ENCODE measurements at regions not wholly inside any gene's neighbourhood (a gene's known extent, or its start where the extent isn't known, plus 50 kb on each side); places are given as distances from the start of the nearest gene placed in this dataset.
"Not testable (repeated sequence)": the region's sequence is repeated elsewhere in the genome, so short reads cannot be mapped to it uniquely, and the experiment has no call there.

- H2AFZ ChIP-seq (ENCODE audit: low read length); H3K9me3 ChIP-seq (ENCODE audit: insufficient read depth, low read depth, low read length); H3K9me2 ChIP-seq (replicated peaks; ENCODE audit: low read depth, low read length); H4K20me1 ChIP-seq (ENCODE audit: insufficient read depth, low read length, poor library complexity, severe bottlenecking); H3K9ac ChIP-seq (ENCODE audit: low read depth, low read length, poor library complexity, severe bottlenecking); H3K4me2 ChIP-seq (ENCODE audit: low read depth, low read length, poor library complexity, severe bottlenecking); H3K79me2 ChIP-seq (ENCODE audit: insufficient read depth, low read length); H3K4me3 ChIP-seq (ENCODE audit: low read length, poor library complexity, severe bottlenecking); H3K27me3 ChIP-seq (ENCODE audit: insufficient read depth, low read length, poor library complexity, severe bottlenecking); H3K36me3 ChIP-seq (ENCODE audit: insufficient read depth, low read length); H3K4me1 ChIP-seq (ENCODE audit: insufficient read depth, low read length, poor library complexity, severe bottlenecking); H3F3A ChIP-seq (ENCODE audit: low read depth): not testable (repeated sequence)
Measured at GRCh38 chr20:26161741-26162140, 465.1 kb upstream of the ZNF337 start.

GRCh38 chr20:26160916-26161315 is 464.3 kb upstream of the ZNF337 start:
- not testable (repeated sequence) for H3K79me2 ChIP-seq (ENCODE audit: insufficient read depth, low read length); H2AFZ ChIP-seq (ENCODE audit: low read length); H3K9me2 ChIP-seq (replicated peaks; ENCODE audit: low read depth, low read length); H3K9ac ChIP-seq (ENCODE audit: low read depth, low read length, poor library complexity, severe bottlenecking); H3K4me3 ChIP-seq (ENCODE audit: low read length, poor library complexity, severe bottlenecking); H4K20me1 ChIP-seq (ENCODE audit: insufficient read depth, low read length, poor library complexity, severe bottlenecking); H3F3A ChIP-seq (ENCODE audit: low read depth); H3K4me1 ChIP-seq (ENCODE audit: insufficient read depth, low read length, poor library complexity, severe bottlenecking); H3K27me3 ChIP-seq (ENCODE audit: insufficient read depth, low read length, poor library complexity, severe bottlenecking); H3K9me3 ChIP-seq (ENCODE audit: insufficient read depth, low read depth, low read length); H3K4me2 ChIP-seq (ENCODE audit: low read depth, low read length, poor library complexity, severe bottlenecking); H3K36me3 ChIP-seq (ENCODE audit: insufficient read depth, low read length)

GRCh38 chr20:26154224-26154623 is 457.6 kb upstream of the ZNF337 start:
- H3K9me3 ChIP-seq (ENCODE audit: insufficient read depth, low read depth, low read length), result no peaks in the 10 kb centered on the region
- H3K9ac ChIP-seq (ENCODE audit: low read depth, low read length, poor library complexity, severe bottlenecking), result no peak overlapping the region
- no peak overlapping the region for H3K4me3 ChIP-seq (ENCODE audit: low read length, poor library complexity, severe bottlenecking)
- TF ChIP-seq CTCF (conservative IDR thresholded peaks at IDR 0.05; ENCODE audit: low read length), result no peak
- TF ChIP-seq EZH2phosphoT487 (IDR thresholded peaks at IDR 0.05; ENCODE audit: borderline replicate concordance), result no peak
- H3K36me3 ChIP-seq (ENCODE audit: insufficient read depth, low read length), result no peaks in the 10 kb centered on the region
- H2AFZ ChIP-seq (ENCODE audit: low read length), result no peak overlapping the region
- no peak overlapping the region for H3K4me2 ChIP-seq (ENCODE audit: low read depth, low read length, poor library complexity, severe bottlenecking)
- H3K4me1 ChIP-seq (ENCODE audit: insufficient read depth, low read length, poor library complexity, severe bottlenecking), result no peaks in the 10 kb centered on the region
- H3K27me3 ChIP-seq (ENCODE audit: insufficient read depth, low read length, poor library complexity, severe bottlenecking), result no peaks in the 10 kb centered on the region
- H3K79me2 ChIP-seq (ENCODE audit: insufficient read depth, low read length), result no peaks in the 10 kb centered on the region
- H3K9me2 ChIP-seq (replicated peaks; ENCODE audit: low read depth, low read length), result no peaks in the 10 kb centered on the region
- no peaks in the 10 kb centered on the region for H4K20me1 ChIP-seq (ENCODE audit: insufficient read depth, low read length, poor library complexity, severe bottlenecking)
- no peaks in the 10 kb centered on the region for H3F3A ChIP-seq (ENCODE audit: low read depth)

- Histone ChIP-seq H3K27me3 (ENCODE audit: insufficient read depth, low read length, poor library complexity, severe bottlenecking) (no peaks in the 10 kb centered on the region), H2AFZ (ENCODE audit: low read length) (no peak overlapping the region), H3K36me3 (ENCODE audit: insufficient read depth, low read length) (no peaks in the 10 kb centered on the region), H3K4me2 (ENCODE audit: low read depth, low read length, poor library complexity, severe bottlenecking) (no peak overlapping the region), H3K4me1 (ENCODE audit: insufficient read depth, low read length, poor library complexity, severe bottlenecking) (no peaks in the 10 kb centered on the region), H3F3A (ENCODE audit: low read depth) (no peaks in the 10 kb centered on the region), H3K9me2 (replicated peaks; ENCODE audit: low read depth, low read length) (no peaks in the 10 kb centered on the region), H3K9ac (ENCODE audit: low read depth, low read length, poor library complexity, severe bottlenecking) (no peak overlapping the region), H3K9me3 (ENCODE audit: insufficient read depth, low read depth, low read length) (no peaks in the 10 kb centered on the region), H3K4me3 (ENCODE audit: low read length, poor library complexity, severe bottlenecking) (no peak overlapping the region), H4K20me1 (ENCODE audit: insufficient read depth, low read length, poor library complexity, severe bottlenecking) (no peaks in the 10 kb centered on the region), H3K79me2 (ENCODE audit: insufficient read depth, low read length) (no peaks in the 10 kb centered on the region)
- TF ChIP-seq EZH2phosphoT487 (IDR thresholded peaks at IDR 0.05; ENCODE audit: borderline replicate concordance), result no peak
- no peak for TF ChIP-seq CTCF (conservative IDR thresholded peaks at IDR 0.05; ENCODE audit: low read length)
Measured at GRCh38 chr20:26135325-26136110, 438.9 kb upstream of the ZNF337 start.

Data from Loucy (cell line).